SK-N-SH (cell line): ENCODE measurements at regions not wholly inside any gene's neighbourhood (a gene's known extent, or its start where the extent isn't known, plus 50 kb on each side); places are given as distances from the start of the nearest gene placed in this dataset.

Experiments
- CTCF ChIA-PET: fragments of 300-600, 350-600 bp; formaldehyde crosslinking; extraction: SDS; loops from one replicate; lab custom pipeline; 2021; lab: Yijun Ruan, JAX
- POLR2A ChIA-PET: fragments of 350-600 bp; sonication (Branson Sonifier 250); formaldehyde crosslinking; extraction: SDS; loops from one replicate; lab custom pipeline; 2020; ENCODE audit warnings: antibody characterized with exemption, inconsistent platforms; lab: Yijun Ruan, JAX
- DNase-seq: peaks from one replicate; pipeline ENCODE4 v3.0.0; 2012
- H2AFZ ChIP-seq: fragments of 200-600 bp; sonication (generic); 2 replicates; pipeline ENCODE4 v1.8.1; 2016; ENCODE audit warnings: antibody characterized with exemption, mild to moderate bottlenecking, low read depth
- H3F3A ChIP-seq: fragments of 200-600 bp; sonication (generic); replicated peaks from 2 replicates; pipeline ENCODE3; 2016; ENCODE audit warnings: antibody characterized with exemption, mild to moderate bottlenecking; ENCODE audit not compliant: insufficient read depth
- H3K27ac ChIP-seq, 2 experiments: fragments of 200-500 bp in 1 of 2; fragments of 200-600 bp in 1 of 2; sonication (Bioruptor generic) in 1 of 2; sonication (generic), shearing (Covaris generic) in 1 of 2; 2 replicates each; pipeline versions ENCODE4 v1.5.1 to v1.6.1; 2014 to 2016; ENCODE audit warnings: low read depth in 2 of 2, inconsistent platforms in 1 of 2, low read length in 1 of 2, mild to moderate bottlenecking in 1 of 2, mixed read lengths in 1 of 2
- H3K27me3 ChIP-seq: fragments of 200-600 bp; sonication (generic), shearing (Covaris generic); 2 replicates; pipeline ENCODE4 v1.6.1; 2016; ENCODE audit warnings: mixed run types; ENCODE audit not compliant: insufficient read depth
- H3K36me3 ChIP-seq, 2 experiments: fragments of 200-500 bp in 1 of 2; fragments of 200-600 bp in 1 of 2; sonication (Bioruptor generic) in 1 of 2; sonication (generic) in 1 of 2; replicated peaks in 1 of 2; 2 replicates each; pipeline versions ENCODE3 to v1.5.1; 2014 to 2016; ENCODE audit warnings: low read length in 1 of 2, mild to moderate bottlenecking in 1 of 2; ENCODE audit not compliant: insufficient read depth in 2 of 2, control insufficient read depth in 1 of 2
- H3K4me1 ChIP-seq, 2 experiments: fragments of 200-500 bp in 1 of 2; fragments of 200-600 bp in 1 of 2; sonication (Bioruptor generic) in 1 of 2; sonication (generic), shearing (Covaris generic) in 1 of 2; 2 replicates each; pipeline versions ENCODE4 v1.5.1 to v1.6.1; 2014 to 2016; ENCODE audit warnings: low read depth in 1 of 2, low read length in 1 of 2, mixed run types in 1 of 2; ENCODE audit not compliant: insufficient read depth in 2 of 2, control insufficient read depth in 1 of 2
- H3K4me2 ChIP-seq: fragments of 200-600 bp; sonication (generic), shearing (Covaris generic); 2 replicates; pipeline ENCODE4 v1.6.1; 2017; ENCODE audit warnings: mixed run types
- H3K4me3 ChIP-seq, 2 experiments: fragments of 200-500 bp in 1 of 2; fragments of 200-600 bp in 1 of 2; sonication (Bioruptor generic) in 1 of 2; sonication (generic), shearing (Covaris generic) in 1 of 2; 2 replicates each; pipeline versions ENCODE4 v1.5.1 to v1.8.1; 2014 to 2016; ENCODE audit warnings: low read depth in 2 of 2, inconsistent platforms in 1 of 2, low read length in 1 of 2, mild to moderate bottlenecking in 1 of 2, mixed read lengths in 1 of 2, moderate library complexity in 1 of 2
- H3K79me2 ChIP-seq: fragments of 200-600 bp; sonication (generic); 2 replicates; pipeline ENCODE4 v1.8.1; 2017; ENCODE audit warnings: mild to moderate bottlenecking; ENCODE audit not compliant: insufficient read depth
- H3K9ac ChIP-seq: fragments of 200-600 bp; sonication (generic); 2 replicates; pipeline ENCODE4 v1.6.1; 2017; ENCODE audit warnings: mixed run types
- H3K9me2 ChIP-seq: fragments of 200-600 bp; sonication (generic); 2 replicates; pipeline ENCODE4 v1.6.1; 2017; ENCODE audit warnings: mixed run types
- H3K9me3 ChIP-seq: fragments of 200-600 bp; sonication (generic); 2 replicates; pipeline ENCODE4 v1.6.1; 2017; ENCODE audit warnings: mixed run types, mild to moderate bottlenecking, moderate library complexity
- H4K20me1 ChIP-seq: fragments of 200-600 bp; sonication (generic); 2 replicates; pipeline ENCODE4 v1.6.1; 2017; ENCODE audit warnings: mild to moderate bottlenecking, mixed run types; ENCODE audit not compliant: insufficient read depth
- CHD2 ChIP-seq: fragments of 150-350 bp; IDR thresholded peaks from 2 replicates; pipeline ENCODE4 v1.6.1; 2018; ENCODE audit warnings: low read length; ENCODE audit not compliant: partially characterized antibody
- GABPA ChIP-seq: IDR thresholded peaks from 2 replicates; pipeline ENCODE4 v1.4.0; 2012; ENCODE audit warnings: low read depth, mild to moderate bottlenecking
- IRF3 ChIP-seq: fragments of 150-350 bp; IDR thresholded peaks from 2 replicates; pipeline ENCODE4 v1.6.1; 2016; ENCODE audit warnings: mild to moderate bottlenecking, low read depth, low read length
- JUND ChIP-seq: IDR thresholded peaks from 2 replicates; pipeline ENCODE4 v1.4.0; 2012
- MAX ChIP-seq: IDR thresholded peaks from 2 replicates; pipeline ENCODE4 v1.4.0; 2012; ENCODE audit warnings: low read depth
- MEF2A ChIP-seq: IDR thresholded peaks from 2 replicates; pipeline ENCODE4 v1.4.0; 2012; ENCODE audit warnings: low read depth, borderline replicate concordance
- MXI1 ChIP-seq: IDR thresholded peaks from 2 replicates; pipeline ENCODE4 v1.6.1; 2012; ENCODE audit warnings: mild to moderate bottlenecking, low read depth, low read length, improper control_type of control experiment
- NFIC ChIP-seq: IDR thresholded peaks from 2 replicates; pipeline ENCODE4 v1.4.0; 2012; ENCODE audit warnings: borderline replicate concordance
- PBX3 ChIP-seq: IDR thresholded peaks from 2 replicates; pipeline ENCODE4; 2012
- POLR2AphosphoS5 ChIP-seq: IDR thresholded peaks from 2 replicates; pipeline ENCODE4 v1.6.1; 2012; ENCODE audit warnings: low read depth, low read length
- RAD21 ChIP-seq: IDR thresholded peaks from 2 replicates; pipeline ENCODE4 v1.6.1; 2012; ENCODE audit warnings: mild to moderate bottlenecking, low read length
- SIN3A ChIP-seq: IDR thresholded peaks from 2 replicates; pipeline ENCODE4 v1.6.1; 2012; ENCODE audit warnings: low read depth, mild to moderate bottlenecking, low read length, moderate library complexity, borderline replicate concordance
- TAF1 ChIP-seq: IDR thresholded peaks from 2 replicates; pipeline ENCODE4 v1.6.1; 2012; ENCODE audit warnings: low read depth, mild to moderate bottlenecking, low read length, moderate library complexity, borderline replicate concordance
- USF1 ChIP-seq: IDR thresholded peaks from 2 replicates; pipeline ENCODE4 v1.4.0; 2012; ENCODE audit warnings: low read depth, borderline replicate concordance
- YY1 ChIP-seq: IDR thresholded peaks from 2 replicates; pipeline ENCODE4 v1.4.0; 2012; ENCODE audit warnings: low read depth, mild to moderate bottlenecking
- WGBS: methylation state at CpG from one replicate; pipeline ENCODE4 v1.1.6; 2017; ENCODE audit warnings: low lambda C conversion rate; 5-methylcytosine and 5-hydroxymethylcytosine counted together

- CTCF ChIA-PET, result no interaction called here
- 78% methylated on average over 4 of the region's 4 CpGs for WGBS
Measured at GRCh38 chr12:20309504-20310148, 58.7 kb upstream of the PDE3A start.

GRCh38 chr12:20314328-20314727, 54.0 kb upstream of the PDE3A start:
- ChIA-PET POLR2A (no interaction called here), CTCF (interaction anchor here (0.8 kb wide), 1 partner anchor 10 kb away, joined by 3 read pairs; no protein-coding TSS in a partner anchor)
- Histone ChIP-seq H3K9me2 (no peaks in the 10 kb centered on the region), H3F3A (no peaks in the 10 kb centered on the region), H3K9ac (no peak overlapping the region), H4K20me1 (no peaks in the 10 kb centered on the region), H3K9me3 (no peaks in the 10 kb centered on the region), H3K4me3 (no peak overlapping the region), H2AFZ (no peak overlapping the region), H3K4me1 (no peaks in the 10 kb centered on the region), H3K36me3 (no peaks in the 10 kb centered on the region), H3K27ac (no peak overlapping the region), H3K4me2 (no peak overlapping the region), H3K79me2 (no peaks in the 10 kb centered on the region), H3K27me3 (no peaks in the 10 kb centered on the region)
- DNase-seq, result no peak
- TF ChIP-seq POLR2AphosphoS5, result no peak
- no peak for TF ChIP-seq IRF3
- TF ChIP-seq CHD2, result no peak
- no peak for TF ChIP-seq TAF1
- TF ChIP-seq RAD21, result no peak
- 60% methylated on average over 2 of the region's 2 CpGs for WGBS

More at GRCh38 chr12:20309504-20310148, 58.7 kb upstream of the PDE3A start:
- Histone ChIP-seq H3K27ac (no peak overlapping the region), H3K9ac (no peak overlapping the region), H3F3A (no peaks in the 10 kb centered on the region), H3K4me3 (no peak overlapping the region), H3K9me3 (no peaks in the 10 kb centered on the region), H3K4me2 (no peak overlapping the region), H3K9me2 (no peaks in the 10 kb centered on the region), H3K79me2 (no peaks in the 10 kb centered on the region), H3K27me3 (no peaks in the 10 kb centered on the region), H3K4me1 (no peaks in the 10 kb centered on the region), H2AFZ (no peak overlapping the region), H3K36me3 (no peaks in the 10 kb centered on the region), H4K20me1 (no peaks in the 10 kb centered on the region)
- no peak for TF ChIP-seq YY1
- no peak for TF ChIP-seq MAX
- TF ChIP-seq MEF2A, result no peak
- no peak for TF ChIP-seq JUND
- no peak for TF ChIP-seq NFIC
- TF ChIP-seq MXI1, result no peak
- TF ChIP-seq PBX3, result no peak
- TF ChIP-seq USF1, result no peak
- no peak for TF ChIP-seq SIN3A
- TF ChIP-seq GABPA, result no peak
- POLR2A ChIA-PET, result no interaction called here
- DNase-seq, result no peak
